ENCODE measurements at regions not wholly inside any gene's neighbourhood (a gene's known extent, or its start where the extent isn't known, plus 50 kb on each side); places are given as distances from the start of the nearest gene placed in this dataset.

DNA sequence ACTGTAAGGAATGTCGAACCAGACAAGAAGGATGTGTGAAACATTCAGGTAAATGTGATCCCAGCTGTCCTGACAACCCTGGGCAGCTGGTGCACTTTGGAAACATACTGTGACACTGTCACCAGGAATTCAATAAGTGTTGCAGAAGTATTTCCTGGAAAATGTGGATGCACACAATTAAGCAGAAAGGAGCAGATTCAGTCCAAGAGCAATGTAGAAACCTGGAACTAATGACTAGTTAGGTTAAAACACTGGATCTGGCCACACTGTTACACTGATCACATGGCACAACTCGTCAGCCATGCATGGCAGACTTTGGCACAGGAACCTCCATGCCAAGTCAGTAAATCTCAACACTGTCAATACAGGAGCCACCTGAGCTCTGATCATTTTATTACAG, 109.0 kb downstream of the FAM174A start:
- no peak overlapping the region for H3K4me2 ChIP-seq (ENCODE audit: low read length)

DNA sequence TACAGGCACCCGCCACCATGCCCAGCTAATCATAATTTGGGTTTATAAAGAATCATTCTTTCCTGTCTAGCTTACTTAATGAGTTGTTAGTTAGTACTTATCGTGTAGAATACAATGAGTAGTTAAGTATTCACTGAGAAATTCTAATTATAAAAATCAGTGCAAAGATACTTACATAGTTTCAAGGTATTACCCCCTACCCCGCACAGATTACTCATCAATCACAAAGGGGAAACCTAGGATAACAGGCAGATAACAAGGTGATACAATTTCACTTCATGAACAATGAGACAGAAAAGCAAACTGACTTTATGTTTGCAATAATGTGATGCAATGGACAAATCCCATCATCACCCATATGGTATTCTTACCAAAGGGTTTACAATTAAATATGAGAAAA, 109.6 kb downstream of the FAM174A start:
- Histone ChIP-seq H3K79me2 (replicated peaks; ENCODE audit: insufficient read depth, low read length) (no peaks in the 10 kb centered on the region), H4K20me1 (ENCODE audit: insufficient read depth) (no peaks in the 10 kb centered on the region), H3K27ac (ENCODE audit: low read length) (no peak overlapping the region), H3K9me2 (ENCODE audit: insufficient read depth, low read length) (no peaks in the 10 kb centered on the region), H2AFZ (ENCODE audit: low read depth, low read length) (no peak overlapping the region), H3K4me2 (ENCODE audit: low read length) (no peak overlapping the region), H3K36me3 (ENCODE audit: insufficient read depth, low read length) (no peaks in the 10 kb centered on the region), H3K9ac (ENCODE audit: low read length) (no peak overlapping the region), H3K4me3 (ENCODE audit: low read length) (no peak overlapping the region), H3F3A (ENCODE audit: insufficient read depth, low read length, poor library complexity, severe bottlenecking) (no peaks in the 10 kb centered on the region), H3K9me3 (ENCODE audit: low read length) (no peaks in the 10 kb centered on the region), H3K27me3 (ENCODE audit: insufficient read depth, low read depth, low read length) (peaks cover 3% of the 10 kb centered on the region)
- TF ChIP-seq EP300 (conservative IDR thresholded peaks at IDR 0.05; ENCODE audit: poor library complexity, severe bottlenecking), result no peak
- no peak for TF ChIP-seq MXI1 (conservative IDR thresholded peaks at IDR 0.05; ENCODE audit: poor library complexity, severe bottlenecking)
- TF ChIP-seq, protein P1, sequence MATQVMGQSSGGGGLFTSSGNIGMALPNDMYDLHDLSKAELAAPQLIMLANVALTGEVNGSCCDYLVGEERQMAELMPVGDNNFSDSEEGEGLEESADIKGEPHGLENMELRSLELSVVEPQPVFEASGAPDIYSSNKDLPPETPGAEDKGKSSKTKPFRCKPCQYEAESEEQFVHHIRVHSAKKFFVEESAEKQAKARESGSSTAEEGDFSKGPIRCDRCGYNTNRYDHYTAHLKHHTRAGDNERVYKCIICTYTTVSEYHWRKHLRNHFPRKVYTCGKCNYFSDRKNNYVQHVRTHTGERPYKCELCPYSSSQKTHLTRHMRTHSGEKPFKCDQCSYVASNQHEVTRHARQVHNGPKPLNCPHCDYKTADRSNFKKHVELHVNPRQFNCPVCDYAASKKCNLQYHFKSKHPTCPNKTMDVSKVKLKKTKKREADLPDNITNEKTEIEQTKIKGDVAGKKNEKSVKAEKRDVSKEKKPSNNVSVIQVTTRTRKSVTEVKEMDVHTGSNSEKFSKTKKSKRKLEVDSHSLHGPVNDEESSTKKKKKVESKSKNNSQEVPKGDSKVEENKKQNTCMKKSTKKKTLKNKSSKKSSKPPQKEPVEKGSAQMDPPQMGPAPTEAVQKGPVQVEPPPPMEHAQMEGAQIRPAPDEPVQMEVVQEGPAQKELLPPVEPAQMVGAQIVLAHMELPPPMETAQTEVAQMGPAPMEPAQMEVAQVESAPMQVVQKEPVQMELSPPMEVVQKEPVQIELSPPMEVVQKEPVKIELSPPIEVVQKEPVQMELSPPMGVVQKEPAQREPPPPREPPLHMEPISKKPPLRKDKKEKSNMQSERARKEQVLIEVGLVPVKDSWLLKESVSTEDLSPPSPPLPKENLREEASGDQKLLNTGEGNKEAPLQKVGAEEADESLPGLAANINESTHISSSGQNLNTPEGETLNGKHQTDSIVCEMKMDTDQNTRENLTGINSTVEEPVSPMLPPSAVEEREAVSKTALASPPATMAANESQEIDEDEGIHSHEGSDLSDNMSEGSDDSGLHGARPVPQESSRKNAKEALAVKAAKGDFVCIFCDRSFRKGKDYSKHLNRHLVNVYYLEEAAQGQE (IDR thresholded peaks at IDR 0.05; ENCODE audit: borderline replicate concordance), result no peak
- no peak for TF ChIP-seq RAD21 (conservative IDR thresholded peaks at IDR 0.05)

More for the DNA sequence above, 109.0 kb downstream of the FAM174A start:
- H3K27me3 ChIP-seq (ENCODE audit: insufficient read depth, low read depth, low read length), result peaks cover 3% of the 10 kb centered on the region
- no peaks in the 10 kb centered on the region for H3K9me2 ChIP-seq (ENCODE audit: insufficient read depth, low read length)
- H3K79me2 ChIP-seq (replicated peaks; ENCODE audit: insufficient read depth, low read length), result no peaks in the 10 kb centered on the region
- no peaks in the 10 kb centered on the region for H3F3A ChIP-seq (ENCODE audit: insufficient read depth, low read length, poor library complexity, severe bottlenecking)
- TF ChIP-seq EP300 (conservative IDR thresholded peaks at IDR 0.05; ENCODE audit: poor library complexity, severe bottlenecking), result no peak
- TF ChIP-seq MXI1 (conservative IDR thresholded peaks at IDR 0.05; ENCODE audit: poor library complexity, severe bottlenecking), result no peak
- TF ChIP-seq RAD21 (conservative IDR thresholded peaks at IDR 0.05), result no peak
- TF ChIP-seq, protein P1 (IDR thresholded peaks at IDR 0.05; ENCODE audit: borderline replicate concordance), result no peak
- no peak for TF ChIP-seq EZH2 (IDR thresholded peaks at IDR 0.05; ENCODE audit: borderline replicate concordance, insufficient read depth, low read length, poor library complexity, severe bottlenecking)
- no peak for TF ChIP-seq TAF1 (IDR thresholded peaks at IDR 0.05; ENCODE audit: low read depth)
- TF ChIP-seq, protein P2, sequence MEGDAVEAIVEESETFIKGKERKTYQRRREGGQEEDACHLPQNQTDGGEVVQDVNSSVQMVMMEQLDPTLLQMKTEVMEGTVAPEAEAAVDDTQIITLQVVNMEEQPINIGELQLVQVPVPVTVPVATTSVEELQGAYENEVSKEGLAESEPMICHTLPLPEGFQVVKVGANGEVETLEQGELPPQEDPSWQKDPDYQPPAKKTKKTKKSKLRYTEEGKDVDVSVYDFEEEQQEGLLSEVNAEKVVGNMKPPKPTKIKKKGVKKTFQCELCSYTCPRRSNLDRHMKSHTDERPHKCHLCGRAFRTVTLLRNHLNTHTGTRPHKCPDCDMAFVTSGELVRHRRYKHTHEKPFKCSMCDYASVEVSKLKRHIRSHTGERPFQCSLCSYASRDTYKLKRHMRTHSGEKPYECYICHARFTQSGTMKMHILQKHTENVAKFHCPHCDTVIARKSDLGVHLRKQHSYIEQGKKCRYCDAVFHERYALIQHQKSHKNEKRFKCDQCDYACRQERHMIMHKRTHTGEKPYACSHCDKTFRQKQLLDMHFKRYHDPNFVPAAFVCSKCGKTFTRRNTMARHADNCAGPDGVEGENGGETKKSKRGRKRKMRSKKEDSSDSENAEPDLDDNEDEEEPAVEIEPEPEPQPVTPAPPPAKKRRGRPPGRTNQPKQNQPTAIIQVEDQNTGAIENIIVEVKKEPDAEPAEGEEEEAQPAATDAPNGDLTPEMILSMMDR (IDR thresholded peaks at IDR 0.05; ENCODE audit: poor library complexity, severe bottlenecking), result no peak
- TF ChIP-seq POLR2AphosphoS5 (IDR thresholded peaks at IDR 0.05), result no peak
- no peak for TF ChIP-seq SMC3 (conservative IDR thresholded peaks at IDR 0.05; ENCODE audit: poor library complexity)
- H4K20me1 ChIP-seq (ENCODE audit: insufficient read depth), result no peaks in the 10 kb centered on the region
- H2AFZ ChIP-seq (ENCODE audit: low read depth, low read length), result no peak overlapping the region
- H3K36me3 ChIP-seq (ENCODE audit: insufficient read depth, low read length), result no peaks in the 10 kb centered on the region
- no peak overlapping the region for H3K27ac ChIP-seq (ENCODE audit: low read length)
- H3K9me3 ChIP-seq (ENCODE audit: low read length), result no peaks in the 10 kb centered on the region
- no peak overlapping the region for H3K4me3 ChIP-seq (ENCODE audit: low read length)
- no peak overlapping the region for H3K9ac ChIP-seq (ENCODE audit: low read length)
